NCI-H526 treated with DMSO at 0.1 percent for 48 hours (cell line): ENCODE measurements at regions not wholly inside any gene's neighbourhood (a gene's known extent, or its start where the extent isn't known, plus 50 kb on each side); places are given as distances from the start of the nearest gene placed in this dataset.
"Not testable (repeated sequence)": the region's sequence is repeated elsewhere in the genome, so short reads cannot be mapped to it uniquely, and the experiment has no call there.

Source experiments
- DNase-seq: peaks from one replicate; lab custom pipeline; 2025; lab: John Stamatoyannopoulos, UW

GRCh38 chr14:66015071-66015780, 470.9 kb upstream of the CCDC196 start:
- DNase-seq = no peak

GRCh38 chr14:66017927-66018326, 468.2 kb upstream of the CCDC196 start:
- DNase-seq = no peak

GRCh38 chr14:66022526-66022925, 463.6 kb upstream of the CCDC196 start:
- no peak for DNase-seq

GRCh38 chr14:66025779-66026178, 460.4 kb upstream of the CCDC196 start:
- DNase-seq = no peak

- DNase-seq = not testable (repeated sequence)
Observed at GRCh38 chr14:66031981-66032380, 454.2 kb upstream of the CCDC196 start.

GRCh38 chr14:66032800-66033199, 453.4 kb upstream of the CCDC196 start:
- no peak for DNase-seq

- DNase-seq = no peak
Observed at GRCh38 chr14:66036547-66036946, 449.6 kb upstream of the CCDC196 start.

- no peak for DNase-seq
Observed at GRCh38 chr14:66037361-66037760, 448.8 kb upstream of the CCDC196 start.

- DNase-seq = no peak
Observed at GRCh38 chr14:66038212-66038611, 448.0 kb upstream of the CCDC196 start.

- no peak for DNase-seq
Observed at GRCh38 chr14:66038618-66039017, 447.6 kb upstream of the CCDC196 start.

- no peak for DNase-seq
Observed at GRCh38 chr14:66039495-66039894, 446.7 kb upstream of the CCDC196 start.

- no peak for DNase-seq
Observed at GRCh38 chr14:66041582-66041981, 444.6 kb upstream of the CCDC196 start.

- DNase-seq = no peak
Observed at GRCh38 chr14:66043921-66044320, 442.2 kb upstream of the CCDC196 start.

GRCh38 chr14:66045572-66046021, 440.6 kb upstream of the CCDC196 start:
- no peak for DNase-seq

- DNase-seq = no peak
Observed at GRCh38 chr14:66046035-66046434, 440.1 kb upstream of the CCDC196 start.

GRCh38 chr14:66046591-66046990, 439.6 kb upstream of the CCDC196 start:
- DNase-seq = no peak

GRCh38 chr14:66056268-66056907, 429.8 kb upstream of the CCDC196 start:
- no peak for DNase-seq

- no peak for DNase-seq
Observed at GRCh38 chr14:66056926-66057552, 429.1 kb upstream of the CCDC196 start.

- DNase-seq = peak; percentile 10
Observed at GRCh38 chr14:66065188-66065587, 421.0 kb upstream of the CCDC196 start.

GRCh38 chr14:66066981-66067776, 419.0 kb upstream of the CCDC196 start:
- peak; percentile 26 for DNase-seq

GRCh38 chr14:66069036-66069435, 417.1 kb upstream of the CCDC196 start:
- no peak for DNase-seq

- no peak for DNase-seq
Observed at GRCh38 chr14:66069830-66070541, 416.2 kb upstream of the CCDC196 start.
